ENCODE measurements at regions not wholly inside any gene's neighbourhood (a gene's known extent, or its start where the extent isn't known, plus 50 kb on each side); places are given as distances from the start of the nearest gene placed in this dataset.
"Not testable (repeated sequence)": the region's sequence is repeated elsewhere in the genome, so short reads cannot be mapped to it uniquely, and the experiment has no call there.

GRCh38 chr4:55696424-55696823, 60.3 kb upstream of the NMU start:
- DNase-seq: not testable (repeated sequence)

GRCh38 chr4:55706541-55706940, 70.4 kb upstream of the NMU start:
- DNase-seq: no peak

- no peak for DNase-seq
Observed at GRCh38 chr4:55707507-55707906, 71.4 kb upstream of the NMU start.

- DNase-seq: not testable (repeated sequence)
Observed at GRCh38 chr4:55707991-55708390, 71.9 kb upstream of the NMU start.

- DNase-seq: not testable (repeated sequence)
Observed at GRCh38 chr4:55712835-55713234, 76.7 kb upstream of the NMU start.

GRCh38 chr4:55721651-55722050, 85.6 kb upstream of the NMU start:
- no peak for DNase-seq

GRCh38 chr4:55722132-55722531, 86.0 kb upstream of the NMU start:
- DNase-seq: no peak

GRCh38 chr4:55723403-55723802, 87.3 kb upstream of the NMU start:
- DNase-seq: no peak

- DNase-seq: no peak
Observed at GRCh38 chr4:55725057-55725456, 89.0 kb upstream of the NMU start.

- DNase-seq: no peak
Observed at GRCh38 chr4:55727746-55728145, 91.6 kb upstream of the NMU start.

- no peak for DNase-seq
Observed at GRCh38 chr4:55729351-55730279, 90.0 kb upstream of the EXOC1L start.

- DNase-seq: no peak
Observed at GRCh38 chr4:55730280-55730931, 89.2 kb upstream of the EXOC1L start.

GRCh38 chr4:55731959-55732358, 87.6 kb upstream of the EXOC1L start:
- no peak for DNase-seq

GRCh38 chr4:55732864-55733263, 86.7 kb upstream of the EXOC1L start:
- DNase-seq: no peak

GRCh38 chr4:55733932-55734331, 85.7 kb upstream of the EXOC1L start:
- peak; percentile 43 for DNase-seq

GRCh38 chr4:55736605-55737183, 82.9 kb upstream of the EXOC1L start:
- DNase-seq: no peak

GRCh38 chr4:55742655-55743202, 76.9 kb upstream of the EXOC1L start:
- peak; percentile 54 for DNase-seq

- DNase-seq: no peak
Observed at GRCh38 chr4:55744369-55744768, 75.2 kb upstream of the EXOC1L start.

GRCh38 chr4:55745014-55745413, 74.6 kb upstream of the EXOC1L start:
- no peak for DNase-seq

- no peak for DNase-seq
Observed at GRCh38 chr4:55747793-55748192, 71.8 kb upstream of the EXOC1L start.

- no peak for DNase-seq
Observed at GRCh38 chr4:55749666-55750065, 69.9 kb upstream of the EXOC1L start.

- no peak for DNase-seq
Observed at GRCh38 chr4:55752810-55753209, 66.8 kb upstream of the EXOC1L start.

GRCh38 chr4:55753856-55754255, 65.7 kb upstream of the EXOC1L start:
- no peak for DNase-seq
